GM21381 (cell line): ENCODE measurements at regions not wholly inside any gene's neighbourhood (a gene's known extent, or its start where the extent isn't known, plus 50 kb on each side); places are given as distances from the start of the nearest gene placed in this dataset.
A peak's percentile ranks its signal among the peaks of the same experiment; 100 is the strongest.

Experiments used
- ATAC-seq: cut with Tn5 transposase; IDR thresholded peaks from one replicate; pipeline ENCODE4 v1.9.1; 2021; ENCODE audit warnings: mild to moderate bottlenecking, moderate library complexity; ENCODE audit not compliant: unreplicated experiment

DNA sequence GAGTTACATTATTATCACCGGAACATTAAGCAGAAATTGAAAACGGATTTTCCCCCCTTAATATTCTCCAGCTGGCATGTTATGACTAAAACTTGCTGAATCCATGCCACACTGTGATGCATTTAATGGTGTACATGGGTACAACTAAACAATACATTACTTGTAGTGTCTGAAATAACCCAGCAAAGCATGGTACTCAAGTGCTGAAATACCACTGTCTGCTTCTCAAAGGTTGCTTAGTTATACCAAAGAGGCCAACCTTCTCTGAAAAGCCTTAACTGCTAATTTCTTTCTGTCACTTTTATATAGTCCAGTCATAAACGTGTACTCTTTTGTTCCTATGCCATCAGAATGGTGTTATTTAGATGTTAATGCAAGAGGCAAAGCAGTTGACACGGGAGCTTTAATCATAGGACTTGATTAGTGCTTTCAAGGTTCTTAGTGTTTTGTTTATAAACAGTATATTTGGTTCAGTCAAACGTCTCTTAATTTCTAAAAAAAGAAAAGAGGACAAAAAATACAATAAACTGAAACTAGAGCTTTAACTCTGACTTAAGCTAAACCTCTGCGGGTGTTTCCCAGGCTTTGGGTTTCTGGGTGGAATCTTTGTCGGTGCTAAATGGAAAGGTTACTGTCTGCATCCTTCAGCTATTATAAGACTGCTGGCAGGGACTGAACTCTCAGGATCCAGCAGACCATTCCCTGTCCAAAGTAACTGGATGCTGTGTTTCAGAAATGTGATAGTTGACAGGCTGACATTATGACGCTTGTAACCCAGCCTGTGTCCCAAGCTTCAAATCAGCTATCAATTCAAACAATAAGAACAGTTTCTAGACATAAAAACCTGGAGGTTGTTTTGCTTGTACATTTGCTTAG lies 202.6 kb downstream of the PPP1R3A start:
- ATAC-seq = no peak

DNA sequence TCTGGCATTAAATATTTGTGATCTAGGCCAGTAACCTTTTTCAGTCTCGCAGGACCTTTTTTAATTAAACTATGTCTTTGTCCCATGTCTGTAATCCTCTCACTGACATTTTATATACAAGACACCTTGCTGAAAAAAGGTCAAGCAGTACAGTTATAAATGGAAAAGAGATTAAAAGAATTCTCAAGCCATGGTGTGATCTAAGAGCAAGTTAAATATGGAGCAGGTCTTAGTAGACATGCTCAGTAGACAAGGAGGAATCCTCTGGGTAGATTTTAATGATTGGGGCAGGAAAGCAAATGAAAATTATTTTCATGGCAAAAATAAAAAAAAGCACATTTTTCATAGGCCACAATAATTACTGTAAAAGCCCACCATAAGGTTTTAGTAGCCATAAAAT lies 203.5 kb downstream of the PPP1R3A start:
- ATAC-seq = no peak

DNA sequence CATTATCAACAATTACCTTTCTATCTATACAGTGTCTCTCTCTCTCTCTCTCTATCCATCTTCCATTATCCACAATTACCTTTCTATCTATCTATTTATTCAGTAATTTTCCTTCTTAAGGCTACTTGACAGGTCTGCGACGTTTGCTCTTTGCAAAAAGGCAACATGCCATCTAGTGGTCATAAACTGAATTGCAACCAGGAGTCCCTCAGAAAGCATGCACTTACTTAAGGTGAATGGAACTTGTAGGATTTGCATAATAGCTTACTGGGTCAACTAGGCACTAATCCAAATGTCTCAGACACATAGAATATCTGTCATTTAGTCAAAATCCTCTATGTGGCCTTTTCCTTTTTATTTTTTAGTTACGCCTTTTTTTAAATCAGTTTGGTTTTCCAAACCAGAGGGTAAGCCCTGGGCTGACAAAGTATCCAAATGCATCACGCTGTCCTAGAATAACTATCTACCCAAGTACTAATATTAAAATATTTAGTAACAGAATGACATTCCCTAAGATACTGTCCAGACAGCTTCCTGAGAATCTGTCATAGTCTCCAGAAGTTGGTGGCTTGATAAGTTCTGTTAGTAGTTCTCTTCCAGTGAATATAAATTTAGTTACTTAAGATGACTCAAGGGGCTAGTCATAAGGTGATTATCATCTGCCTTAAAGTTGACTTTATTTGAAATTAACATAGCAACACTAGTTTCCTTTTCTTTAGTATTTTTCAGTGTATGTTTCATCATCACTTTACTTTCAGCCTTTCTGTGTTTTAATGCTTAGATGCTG lies 208.3 kb downstream of the PPP1R3A start:
- ATAC-seq = peak; percentile 97

DNA sequence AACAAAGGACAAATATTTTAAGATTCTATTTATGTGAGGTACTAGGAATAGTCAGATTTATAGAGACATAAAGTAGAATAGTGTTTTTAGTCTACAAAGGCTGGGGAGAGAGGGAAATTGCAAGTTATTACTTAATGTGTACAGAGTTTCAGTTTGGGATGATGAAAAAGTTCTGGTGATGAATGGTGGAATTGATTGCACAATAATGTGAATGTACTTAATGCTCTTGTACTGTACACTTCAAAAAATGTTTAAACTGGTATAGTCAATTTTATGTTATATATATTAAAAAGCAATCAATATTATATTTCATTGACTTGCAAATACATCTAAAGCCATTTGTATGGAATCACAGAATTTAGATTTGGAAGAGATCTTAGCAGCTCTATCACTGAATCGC lies 213.4 kb downstream of the PPP1R3A start:
- ATAC-seq = no peak

DNA sequence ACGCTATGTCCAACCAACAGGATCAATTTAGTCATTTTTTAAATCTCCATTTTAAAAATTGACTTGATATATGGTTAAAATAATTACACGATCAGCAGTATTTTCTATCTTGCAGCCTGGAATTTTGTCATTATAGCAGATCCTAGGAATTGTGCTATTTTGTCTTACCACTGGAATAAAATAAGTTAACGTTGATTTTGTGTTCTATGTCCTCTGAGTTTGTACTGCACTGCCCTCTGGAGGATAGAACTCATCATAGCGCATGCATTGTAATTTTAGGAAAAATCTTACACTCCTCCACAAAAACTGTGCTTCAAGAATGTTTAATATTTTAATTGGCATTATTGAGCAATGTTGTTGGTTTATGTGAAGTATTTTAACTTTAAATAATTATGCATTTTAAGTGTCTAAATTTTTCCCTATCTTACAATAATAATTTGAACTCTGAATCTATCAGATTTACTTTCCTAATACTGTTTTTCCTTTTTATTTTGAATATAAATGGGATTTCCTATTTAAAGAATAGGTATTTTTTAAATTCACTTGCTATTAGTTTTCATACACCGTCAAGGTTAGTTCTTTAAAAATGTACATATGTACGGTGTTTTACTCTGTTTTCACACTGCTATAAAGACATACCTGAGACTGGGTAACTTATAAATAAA lies 220.1 kb downstream of the PPP1R3A start:
- ATAC-seq = peak; percentile 56

DNA sequence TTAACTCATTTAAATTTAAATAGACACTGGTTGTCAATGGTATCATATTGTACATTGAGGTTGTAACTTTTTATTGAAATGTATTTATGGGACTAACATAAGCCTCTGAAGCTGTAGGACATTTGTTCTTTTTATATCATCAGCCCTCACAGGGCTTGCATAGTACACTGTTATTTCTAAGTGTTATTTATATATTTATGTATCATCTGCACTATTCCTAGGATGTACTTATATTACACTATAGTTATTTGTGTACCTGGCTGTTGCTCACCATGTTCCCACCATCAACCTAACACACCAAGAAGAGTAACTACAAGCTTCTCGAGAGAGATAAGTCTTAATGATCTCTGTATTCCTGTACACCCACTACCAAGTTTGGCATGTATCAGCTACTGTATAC lies 224.7 kb downstream of the PPP1R3A start:
- ATAC-seq = no peak

DNA sequence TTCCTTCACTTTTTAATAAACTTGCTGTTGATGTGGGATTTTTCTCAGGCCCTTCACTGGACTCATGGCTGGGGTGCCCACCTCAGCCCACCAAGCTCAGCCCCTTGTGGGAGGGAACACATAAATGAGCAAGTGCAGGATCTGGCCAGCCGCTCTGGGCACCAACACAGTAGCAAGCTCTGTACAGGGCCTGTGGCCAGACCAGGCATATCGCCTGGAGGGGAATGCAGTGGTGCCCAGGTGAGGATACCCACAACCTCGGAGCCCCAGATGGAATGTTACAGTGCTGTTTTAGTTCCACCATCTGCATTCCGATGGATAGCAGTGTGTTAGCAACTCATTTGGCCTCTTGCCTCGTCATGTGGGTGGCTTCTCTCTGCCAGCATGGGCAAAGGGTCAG lies 234.6 kb downstream of the PPP1R3A start:
- no peak for ATAC-seq

DNA sequence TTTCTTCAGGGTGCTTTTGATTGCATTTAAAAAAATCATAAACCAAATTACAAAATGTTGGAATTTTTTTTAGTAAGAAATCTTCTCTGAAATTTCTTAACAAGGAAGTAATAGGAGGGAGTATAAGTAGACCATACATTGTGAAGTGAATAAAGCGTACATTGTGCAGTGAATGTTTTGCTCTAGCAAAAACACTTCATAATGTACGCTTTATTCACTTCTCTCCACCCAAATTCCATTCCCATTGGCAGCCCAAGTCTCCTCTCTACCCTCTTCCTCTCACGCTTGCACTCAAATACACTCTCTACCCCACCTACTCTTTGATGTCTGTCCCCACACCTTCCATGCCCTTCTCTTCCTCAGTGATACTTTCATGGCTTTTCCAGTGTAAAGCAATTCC lies 241.0 kb downstream of the PPP1R3A start:
- no peak for ATAC-seq

DNA sequence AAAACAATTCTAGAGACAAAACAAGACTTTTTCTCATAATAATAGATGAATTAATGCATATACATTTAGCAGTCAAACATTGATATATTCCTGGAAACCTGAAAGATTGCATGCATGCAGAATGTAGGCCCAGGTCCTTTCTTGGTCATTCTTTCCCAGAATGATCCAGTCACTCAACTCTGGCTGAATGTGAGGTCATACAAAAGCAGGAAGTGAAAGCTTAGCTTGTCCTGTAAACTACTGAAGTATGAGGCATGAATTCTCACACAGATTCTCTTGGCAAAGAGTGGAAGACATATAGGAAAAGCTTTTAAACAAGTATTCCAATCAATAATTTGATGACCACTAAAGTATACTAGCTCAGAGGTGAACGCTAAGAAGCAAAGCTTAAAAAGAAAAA lies 253.9 kb downstream of the PPP1R3A start:
- ATAC-seq = no peak

DNA sequence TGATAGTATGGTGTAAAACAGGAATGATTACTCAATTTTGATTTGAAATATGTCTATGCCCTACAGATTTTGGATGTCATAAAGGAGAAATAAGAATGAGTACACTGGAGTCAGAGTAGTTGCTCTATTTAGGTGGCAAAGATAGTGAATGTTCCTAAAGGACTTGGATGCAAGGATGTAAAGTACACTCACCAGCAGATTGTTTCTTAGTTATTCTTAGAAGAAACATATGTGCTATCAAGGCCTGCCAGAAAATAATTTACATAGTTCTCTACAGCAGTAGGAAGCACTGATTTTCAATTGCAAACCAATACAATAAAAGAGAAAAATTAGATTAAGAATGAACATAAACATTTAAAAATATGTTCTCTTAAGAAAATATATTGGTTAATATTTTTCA lies 259.4 kb downstream of the PPP1R3A start:
- no peak for ATAC-seq

DNA sequence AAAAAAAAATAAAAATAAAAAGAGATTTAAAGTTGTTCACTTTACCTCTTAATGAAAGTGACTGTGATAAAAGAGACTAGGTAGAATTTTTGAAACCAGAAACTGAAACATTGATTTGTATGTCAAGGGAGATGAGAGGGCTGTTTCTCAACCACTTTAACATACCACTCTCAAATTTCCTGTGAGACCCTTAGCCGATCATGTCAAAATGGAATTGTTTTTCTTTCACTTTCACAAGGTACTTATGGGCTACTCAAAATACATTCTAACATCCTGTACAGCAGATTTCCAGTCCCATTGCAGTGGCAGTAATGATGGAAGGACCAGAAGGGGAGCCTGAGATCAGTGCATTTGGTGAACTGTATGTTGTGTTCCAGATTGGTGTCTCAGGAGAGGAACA lies 261.2 kb downstream of the PPP1R3A start:
- ATAC-seq = peak; percentile 96

DNA sequence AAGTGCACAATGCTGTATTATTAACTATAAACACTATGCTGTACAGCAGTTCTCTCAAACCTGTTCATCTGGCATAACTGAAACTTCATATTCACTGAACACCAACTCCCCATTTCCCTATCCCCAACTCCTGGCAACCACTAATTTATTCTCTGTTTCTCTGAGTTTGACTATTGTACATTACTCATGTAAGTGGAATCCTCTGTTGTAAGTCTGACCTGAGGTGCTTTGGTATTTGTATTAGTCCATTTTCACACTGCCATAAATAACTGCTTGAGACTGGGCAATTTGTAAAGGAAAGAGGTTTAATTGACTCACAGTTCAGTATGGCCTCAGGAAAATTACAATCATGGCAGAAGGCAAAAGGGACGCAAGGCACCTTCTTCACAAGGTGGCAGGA lies 266.3 kb downstream of the PPP1R3A start:
- ATAC-seq = no peak

DNA sequence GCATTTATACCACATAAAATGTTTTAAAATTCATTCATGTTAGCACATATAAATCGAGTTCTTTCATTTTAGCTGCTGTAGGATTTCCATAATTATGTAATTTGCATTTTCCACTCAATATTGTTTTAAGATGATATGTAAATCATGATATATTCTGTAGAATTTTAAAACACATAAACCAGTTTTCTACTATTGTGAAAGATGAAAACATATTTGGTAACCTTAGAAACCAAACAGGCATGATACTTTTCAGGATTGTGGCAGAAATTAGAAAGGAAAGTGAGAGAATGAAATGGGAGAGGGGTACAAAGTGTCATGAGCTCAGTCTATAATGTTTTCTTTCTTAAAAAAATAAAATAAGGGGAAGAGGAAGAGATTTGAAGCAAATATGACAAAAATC lies 269.3 kb downstream of the PPP1R3A start:
- no peak for ATAC-seq

DNA sequence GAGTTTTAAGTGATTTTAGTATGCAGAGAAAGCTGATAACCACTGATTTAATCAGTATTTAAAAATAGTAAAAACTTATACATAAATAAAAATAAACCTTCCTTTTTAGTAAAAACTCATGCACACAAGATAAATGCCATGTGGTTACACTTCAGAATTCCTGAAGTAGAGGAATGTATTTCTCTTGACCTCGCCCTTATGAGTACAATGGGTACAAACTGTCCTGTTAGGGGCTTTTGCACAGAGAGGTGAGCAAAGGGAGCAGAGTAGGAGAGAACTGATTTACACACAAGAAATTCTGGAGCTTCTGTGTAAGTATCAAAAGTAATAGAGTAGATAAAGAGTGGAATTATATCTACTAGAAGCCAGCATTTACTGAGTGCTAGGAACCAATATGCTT lies 279.6 kb downstream of the PPP1R3A start:
- ATAC-seq = no peak

DNA sequence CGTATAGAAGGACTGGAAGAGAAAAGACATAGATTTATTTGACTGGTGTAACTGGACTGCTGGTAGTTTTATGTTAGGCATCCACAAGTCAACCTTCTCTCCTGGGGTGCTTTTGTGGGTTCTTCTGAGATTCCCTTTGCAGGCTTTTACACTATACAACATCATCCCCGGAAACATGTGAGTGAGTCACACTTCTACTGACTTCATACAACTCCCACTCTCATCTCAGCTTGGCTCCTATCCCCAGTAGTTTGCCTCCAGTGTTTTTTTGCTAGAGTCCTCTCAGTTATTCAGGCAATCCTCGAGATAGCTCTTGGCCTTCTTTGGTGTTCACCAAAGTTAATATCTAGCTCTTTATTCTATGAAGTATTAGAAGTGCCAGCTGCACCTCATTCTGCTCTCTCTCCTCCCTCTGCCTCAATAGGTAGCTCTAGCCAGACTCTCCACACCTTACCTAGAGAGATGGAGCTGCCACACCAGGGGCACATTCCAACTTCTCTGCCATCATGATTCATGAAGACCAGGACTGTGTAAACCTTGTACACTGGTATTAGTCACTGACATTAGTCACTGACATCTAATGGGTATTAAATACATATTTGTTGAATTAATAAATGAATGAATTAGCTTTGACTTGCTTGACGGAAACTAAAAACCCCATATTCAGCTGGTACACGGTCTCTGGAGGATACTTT lies 281.9 kb downstream of the PPP1R3A start:
- no peak for ATAC-seq

DNA sequence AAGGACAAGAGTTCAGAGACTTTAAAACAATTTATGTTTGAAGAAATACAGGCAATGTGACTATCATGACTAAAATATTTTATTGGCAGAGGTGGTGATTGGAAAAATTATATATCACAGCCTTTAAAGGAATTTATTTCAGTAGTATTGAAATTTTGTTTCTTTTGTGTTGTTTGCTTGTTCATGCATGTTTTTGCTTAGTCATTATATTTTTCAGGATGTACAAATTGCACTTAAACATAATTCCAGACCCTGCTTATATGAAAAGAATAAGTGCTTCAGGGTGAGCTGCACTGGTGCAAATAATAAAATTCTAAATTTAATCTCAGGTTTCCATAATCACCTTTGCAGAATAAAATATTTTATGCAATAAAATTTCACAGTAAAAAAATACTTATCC lies 283.3 kb downstream of the PPP1R3A start:
- no peak for ATAC-seq

DNA sequence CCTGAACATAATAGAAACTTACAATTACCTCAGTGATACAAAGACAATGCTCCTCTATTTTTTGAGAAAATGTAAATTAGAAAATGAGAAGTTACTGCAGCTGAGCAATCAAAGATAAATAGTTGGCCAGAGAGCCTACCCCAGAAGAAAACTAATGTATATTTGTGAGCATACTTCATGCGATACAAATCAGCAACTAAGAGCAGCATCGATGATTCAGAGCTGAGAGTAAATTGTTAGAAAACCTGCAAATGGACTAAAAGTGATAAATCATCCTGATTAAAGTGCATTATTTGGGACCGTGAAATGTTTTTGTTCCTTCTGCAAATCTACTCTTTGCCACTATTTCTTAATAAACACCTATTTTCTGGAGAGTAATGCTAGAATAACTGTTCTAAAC lies 285.7 kb downstream of the PPP1R3A start:
- ATAC-seq = no peak

DNA sequence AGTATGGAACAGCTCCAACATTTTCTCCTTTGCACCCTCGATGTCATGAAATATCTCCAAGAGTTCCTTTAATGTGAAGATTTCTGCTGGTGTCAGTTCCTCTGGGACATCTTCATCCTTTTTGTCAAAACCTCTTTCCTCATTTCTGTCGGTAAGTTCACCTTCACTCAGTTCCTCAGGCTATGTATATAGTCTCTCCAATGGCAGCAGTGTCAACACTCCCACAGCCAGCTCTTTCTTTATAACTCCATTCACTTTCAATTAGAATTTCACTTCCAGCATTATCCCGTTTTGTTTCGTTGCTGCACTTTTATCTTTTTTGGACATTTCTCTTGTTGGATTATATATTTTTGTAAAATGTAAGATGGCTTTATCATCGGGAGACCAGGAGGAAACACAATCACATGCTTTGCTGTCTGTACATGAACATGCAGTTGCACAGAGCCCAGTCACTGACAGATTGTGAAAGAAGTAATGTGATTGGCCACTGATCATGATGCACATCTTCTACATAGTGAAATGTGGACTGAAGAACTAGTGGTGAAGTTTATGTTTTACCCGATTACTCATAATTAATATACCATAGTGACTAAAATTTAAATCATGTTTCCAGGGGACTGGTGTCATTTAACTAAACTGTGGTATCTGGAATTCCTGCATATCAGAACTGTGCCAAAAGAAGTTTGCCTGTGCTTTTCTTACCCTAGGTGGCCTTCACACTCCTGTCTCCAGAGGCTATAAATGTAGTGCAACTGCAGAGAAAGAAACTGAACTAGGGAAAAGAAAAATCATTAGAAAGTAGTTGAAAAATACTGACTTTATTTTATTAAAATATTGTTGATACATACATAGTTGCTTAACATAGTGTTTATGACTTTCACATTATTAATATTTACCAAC lies 289.6 kb downstream of the PPP1R3A start:
- no peak for ATAC-seq

DNA sequence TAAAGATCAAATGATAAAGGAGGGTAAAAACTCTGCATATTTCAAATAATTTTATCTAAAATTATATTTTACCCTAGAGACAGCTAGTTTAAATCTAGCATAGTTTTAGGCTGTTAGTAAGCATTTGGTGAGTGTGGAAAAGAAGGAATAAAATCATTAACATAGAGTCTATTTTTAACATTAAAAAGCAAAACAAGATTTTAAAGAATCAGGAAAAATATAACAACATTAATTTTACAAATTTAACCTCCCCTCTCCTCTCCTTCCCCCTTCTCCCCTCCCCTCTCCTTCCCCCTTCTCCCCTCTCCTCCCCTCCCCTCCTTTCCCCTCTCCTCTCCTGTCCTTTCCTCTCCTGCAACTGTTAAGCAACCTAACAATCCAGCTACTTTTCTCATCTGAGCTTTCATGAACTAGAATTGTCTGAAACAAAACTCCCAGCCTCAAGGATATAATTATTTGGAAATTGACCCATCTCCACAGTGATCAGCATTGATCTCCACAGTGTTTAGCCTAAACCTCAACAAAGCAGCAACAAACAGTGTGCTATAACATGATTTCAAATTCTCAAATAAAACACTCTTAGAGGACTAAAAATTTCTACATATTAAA lies 293.2 kb downstream of the PPP1R3A start:
- ATAC-seq = no peak

DNA sequence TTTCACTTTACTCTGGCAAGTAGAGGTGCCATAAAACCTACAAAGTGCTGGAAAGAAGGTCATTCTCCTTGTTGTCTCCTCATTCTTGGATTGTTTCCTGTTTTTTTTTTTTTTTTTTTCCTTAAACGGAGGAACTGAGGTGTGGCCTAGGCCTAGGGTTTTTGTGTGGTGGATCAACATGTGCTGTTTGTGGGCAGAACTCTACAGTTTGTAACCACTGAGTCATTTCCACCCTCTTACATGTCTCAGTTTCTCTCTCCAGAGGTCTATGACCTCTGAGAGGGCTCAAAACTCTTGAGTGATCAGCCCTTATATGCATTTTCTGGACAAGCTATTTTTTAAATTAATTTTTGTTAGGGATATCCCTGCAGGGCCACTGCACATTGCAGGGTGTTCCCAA lies 296.0 kb downstream of the PPP1R3A start:
- no peak for ATAC-seq
